H1 (cell line): ENCODE measurements at regions not wholly inside any gene's neighbourhood (a gene's known extent, or its start where the extent isn't known, plus 50 kb on each side); places are given as distances from the start of the nearest gene placed in this dataset.

Source experiments
- CTCF ChIA-PET: fragments of 300-600 bp; sonication (Branson Sonifier 250); formaldehyde crosslinking; loops from one replicate; lab custom pipeline; 2021; ENCODE audit not compliant: partially characterized antibody; lab: Charles Lee
- POLR2A ChIA-PET: fragments of 300-600 bp; sonication (Branson Sonifier 250); formaldehyde crosslinking; loops from one replicate; lab custom pipeline; 2021; ENCODE audit warnings: inconsistent platforms; ENCODE audit not compliant: partially characterized antibody; lab: Charles Lee
- DNase-seq, 2 experiments: peaks; one replicate each; pipeline versions ENCODE4 v3.0.0 to v3.0.0-alpha.2; 2010 to 2022; ENCODE audit warnings: low spot score in 2 of 2, low read depth in 1 of 2, mixed read lengths in 1 of 2
- FAIRE-seq: peaks from 2 replicates; lab custom pipeline; 2011; peaks lifted over from hg19 to GRCh38; lab: Jason Lieb, UNC
- H2AFZ ChIP-seq: 2 replicates; pipeline ENCODE4 v1.8.1; 2012; ENCODE audit warnings: low read length, inconsistent platforms
- H2AK5ac ChIP-seq: 2 replicates; pipeline ENCODE4 v1.6.1; 2013; ENCODE audit warnings: low read depth, low read length
- H2BK120ac ChIP-seq: replicated peaks from 2 replicates; pipeline ENCODE3; 2013; ENCODE audit warnings: low read depth, low read length, inconsistent platforms
- H2BK12ac ChIP-seq: 2 replicates; pipeline ENCODE4 v1.6.1; 2013; ENCODE audit warnings: low read depth, low read length
- H2BK15ac ChIP-seq: 2 replicates; pipeline ENCODE4 v1.6.1; 2013; ENCODE audit warnings: low read length
- H2BK20ac ChIP-seq: 2 replicates; pipeline ENCODE4 v1.6.1; 2013; ENCODE audit warnings: low read length
- H2BK5ac ChIP-seq: 2 replicates; pipeline ENCODE4 v1.6.1; 2013; ENCODE audit warnings: low read depth, low read length
- H3K14ac ChIP-seq: 2 replicates; pipeline ENCODE4 v1.6.1; 2013; ENCODE audit warnings: inconsistent platforms; ENCODE audit not compliant: insufficient read length
- H3K18ac ChIP-seq: 2 replicates; pipeline ENCODE4 v1.6.1; 2013; ENCODE audit warnings: low read length; ENCODE audit errors: extremely low read depth
- H3K23ac ChIP-seq: 2 replicates; pipeline ENCODE4 v1.6.1; 2013; ENCODE audit warnings: inconsistent platforms; ENCODE audit not compliant: insufficient read length
- H3K23me2 ChIP-seq: 2 replicates; pipeline ENCODE4 v1.6.1; 2013; ENCODE audit warnings: low read depth, low read length
- H3K27ac ChIP-seq: 2 replicates; pipeline ENCODE4 v1.6.1; 2011; ENCODE audit warnings: low read depth, low read length, inconsistent platforms
- H3K27me3 ChIP-seq, 4 experiments: replicated peaks in 1 of 4; 1 replicate in 1 of 4; 2 replicates in 3 of 4; pipeline versions ENCODE4 v1.6.1 to v1.8.1; 2011 to 2013; ENCODE audit warnings: low read length in 3 of 4, mild to moderate bottlenecking in 3 of 4, inconsistent platforms in 2 of 4, mixed read lengths in 2 of 4, moderate library complexity in 1 of 4; ENCODE audit not compliant: control insufficient read depth in 3 of 4, insufficient read depth in 3 of 4; ENCODE audit errors: extremely low read depth in 1 of 4
- H3K36me3 ChIP-seq, 4 experiments: 2 replicates each; pipeline versions ENCODE4 v1.6.1 to v1.8.1; 2011 to 2013; ENCODE audit warnings: mild to moderate bottlenecking in 4 of 4, low read length in 3 of 4, moderate library complexity in 2 of 4, control low read depth in 1 of 4, inconsistent platforms in 1 of 4; ENCODE audit not compliant: insufficient read depth in 4 of 4, control insufficient read depth in 2 of 4
- H3K4ac ChIP-seq: replicated peaks from 2 replicates; pipeline ENCODE3; 2013; ENCODE audit warnings: low read length, low read depth, mixed read lengths, inconsistent platforms; ENCODE audit not compliant: insufficient read length
- H3K4me1 ChIP-seq, 4 experiments: replicated peaks in 1 of 4; 1 replicate in 1 of 4; 2 replicates in 3 of 4; pipeline versions ENCODE4 v1.6.1 to v1.8.1; 2011 to 2013; ENCODE audit warnings: low read length in 3 of 4, inconsistent platforms in 2 of 4, mixed read lengths in 1 of 4; ENCODE audit not compliant: insufficient read depth in 4 of 4, control insufficient read depth in 3 of 4
- H3K4me2 ChIP-seq, 2 experiments: 2 replicates each; pipeline versions ENCODE4 v1.6.1 to v1.8.1; 2011 to 2013; ENCODE audit warnings: low read depth in 2 of 2, low read length in 2 of 2, control low read depth in 1 of 2, inconsistent platforms in 1 of 2, mild to moderate bottlenecking in 1 of 2; ENCODE audit not compliant: insufficient read depth in 1 of 2
- H3K4me3 ChIP-seq, 4 experiments: fragments of 200-600, 300-600 bp in 1 of 4; sonication (generic), shearing (Covaris generic), sonication (Bioruptor Twin) in 1 of 4; 2 replicates each; pipeline versions ENCODE4 v1.5.1 to v1.8.1; 2011 to 2016; ENCODE audit warnings: low read length in 4 of 4, low read depth in 3 of 4, control low read depth in 2 of 4, inconsistent platforms in 2 of 4, mild to moderate bottlenecking in 2 of 4, mixed read lengths in 1 of 4, moderate library complexity in 1 of 4; ENCODE audit not compliant: insufficient read depth in 2 of 4; ENCODE audit errors: extremely low read depth in 1 of 4
- H3K56ac ChIP-seq: replicated peaks from 2 replicates; pipeline ENCODE3; 2013; ENCODE audit warnings: low read depth, mild to moderate bottlenecking, mixed read lengths, low read length, inconsistent platforms; ENCODE audit not compliant: insufficient read length
- H3K79me1 ChIP-seq: 2 replicates; pipeline ENCODE4 v1.6.1; 2013; ENCODE audit warnings: low read depth, low read length, control low read depth
- H3K79me2 ChIP-seq, 2 experiments: 2 replicates each; pipeline versions ENCODE4 v1.6.1 to v1.8.1; 2012 to 2013; ENCODE audit warnings: low read length in 2 of 2, mild to moderate bottlenecking in 2 of 2, inconsistent platforms in 1 of 2; ENCODE audit not compliant: insufficient read depth in 2 of 2, control insufficient read depth in 1 of 2
- H3K9ac ChIP-seq, 4 experiments: replicated peaks in 1 of 4; 1 replicate in 1 of 4; 2 replicates in 3 of 4; pipeline versions ENCODE4 v1.6.1 to v1.8.1; 2011 to 2013; ENCODE audit warnings: low read depth in 3 of 4, low read length in 3 of 4, control low read depth in 2 of 4, mild to moderate bottlenecking in 2 of 4, moderate library complexity in 2 of 4, inconsistent platforms in 1 of 4; ENCODE audit errors: extremely low read depth in 1 of 4
- H3K9me3 ChIP-seq, 2 experiments: 2 replicates each; pipeline versions ENCODE4 v1.6.1 to v1.8.1; 2012 to 2013; ENCODE audit warnings: mild to moderate bottlenecking in 2 of 2, moderate library complexity in 2 of 2, control low read depth in 1 of 2, inconsistent platforms in 1 of 2, low read depth in 1 of 2, low read length in 1 of 2, mixed read lengths in 1 of 2; ENCODE audit not compliant: insufficient read depth in 2 of 2
- H4K20me1 ChIP-seq, 2 experiments: replicated peaks in 1 of 2; 2 replicates each; pipeline versions ENCODE3 to v1.8.1; 2011 to 2013; ENCODE audit warnings: inconsistent platforms in 2 of 2, low read length in 2 of 2, mild to moderate bottlenecking in 1 of 2; ENCODE audit not compliant: insufficient read depth in 2 of 2, control insufficient read depth in 1 of 2
- H4K5ac ChIP-seq: 2 replicates; pipeline ENCODE4 v1.6.1; 2013; ENCODE audit warnings: low read length, low read depth, mixed read lengths, inconsistent platforms; ENCODE audit not compliant: insufficient read length
- H4K8ac ChIP-seq: 2 replicates; pipeline ENCODE4 v1.8.0; 2013; ENCODE audit warnings: mild to moderate bottlenecking, moderate library complexity, low read length, inconsistent platforms; ENCODE audit not compliant: insufficient read depth; ENCODE audit errors: extremely low read depth
- H4K91ac ChIP-seq: replicated peaks from 2 replicates; pipeline ENCODE3; 2013; ENCODE audit warnings: low read length, mixed read lengths, inconsistent platforms; ENCODE audit not compliant: insufficient read length
- CBX8 ChIP-seq: fragments of 300-800, 300-1000 bp; sonication (generic); IDR thresholded peaks from 2 replicates; pipeline ENCODE4 v1.7.1; 2016; ENCODE audit warnings: low read depth, low read length, borderline replicate concordance
- CEBPB ChIP-seq: IDR thresholded peaks from 2 replicates; pipeline ENCODE4 v1.6.1; 2012; ENCODE audit warnings: low read depth, low read length
- CHD1 ChIP-seq: IDR thresholded peaks from 2 replicates; pipeline ENCODE4 v1.6.1; 2012; ENCODE audit warnings: low read depth, low read length, improper control_type of control experiment
- CREB1 ChIP-seq: IDR thresholded peaks from 2 replicates; pipeline ENCODE4 v1.6.1; 2012; ENCODE audit warnings: inconsistent platforms
- EGR1 ChIP-seq: IDR thresholded peaks from 2 replicates; pipeline ENCODE4 v1.6.1; 2011; ENCODE audit warnings: low read depth, low read length, borderline replicate concordance
- EZH2 ChIP-seq: fragments of 200-600 bp; sonication (generic); IDR thresholded peaks from 2 replicates; pipeline ENCODE4 v1.7.1; 2012; ENCODE audit warnings: low read depth, mild to moderate bottlenecking, moderate library complexity, low read length, inconsistent platforms; ENCODE audit not compliant: severe bottlenecking
- HDAC6 ChIP-seq: IDR thresholded peaks from one replicate; pipeline ENCODE4 v1.7.1; 2012; ENCODE audit warnings: low read depth, mild to moderate bottlenecking, inconsistent platforms, low read length, moderate library complexity
- JUN ChIP-seq: IDR thresholded peaks from 2 replicates; pipeline ENCODE4 v1.6.1; 2011; ENCODE audit warnings: low read depth, mild to moderate bottlenecking, improper control_type of control experiment, low read length
- POU5F1 ChIP-seq: IDR thresholded peaks from 2 replicates; pipeline ENCODE4 v1.6.1; 2011; ENCODE audit warnings: low read depth, mild to moderate bottlenecking, low read length, moderate library complexity
- TAF7 ChIP-seq: optimal IDR thresholded peaks from 2 replicates; pipeline ENCODE3; 2011; ENCODE audit warnings: low read depth, mild to moderate bottlenecking, inconsistent platforms, low read length, moderate library complexity, borderline replicate concordance
- TCF12 ChIP-seq: IDR thresholded peaks from 2 replicates; pipeline ENCODE4 v1.6.1; 2011; ENCODE audit warnings: low read depth, mild to moderate bottlenecking, low read length
- YY1 ChIP-seq: IDR thresholded peaks from 2 replicates; pipeline ENCODE4 v1.6.1; 2011; ENCODE audit warnings: low read depth, mild to moderate bottlenecking, low read length
- WGBS, 2 experiments: shearing (Covaris generic) in 1 of 2; methylation state at CpG; one replicate each; pipeline versions ENCODE4 v1.1.6 to v1.1.7; 2013 to 2015; ENCODE audit warnings: low lambda C conversion rate in 2 of 2, mixed read lengths in 2 of 2, inconsistent platforms in 1 of 2, low coverage in 1 of 2, missing lambda C conversion rate in 1 of 2; ENCODE audit not compliant: insufficient replicate concordance in 2 of 2, insufficient coverage in 1 of 2, insufficient read length in 1 of 2; ENCODE audit errors: extremely low coverage in 1 of 2, missing lambda C conversion rate in 1 of 2; 5-methylcytosine and 5-hydroxymethylcytosine counted together
- TF ChIP-seq, protein P1 (sequence below): IDR thresholded peaks from 2 replicates; pipeline ENCODE4 v1.6.1; 2012; ENCODE audit warnings: low read length, inconsistent platforms
- TF ChIP-seq, protein P2 (sequence below): IDR thresholded peaks from 2 replicates; pipeline ENCODE4 v1.6.1; 2012; ENCODE audit warnings: inconsistent platforms

DNA sequence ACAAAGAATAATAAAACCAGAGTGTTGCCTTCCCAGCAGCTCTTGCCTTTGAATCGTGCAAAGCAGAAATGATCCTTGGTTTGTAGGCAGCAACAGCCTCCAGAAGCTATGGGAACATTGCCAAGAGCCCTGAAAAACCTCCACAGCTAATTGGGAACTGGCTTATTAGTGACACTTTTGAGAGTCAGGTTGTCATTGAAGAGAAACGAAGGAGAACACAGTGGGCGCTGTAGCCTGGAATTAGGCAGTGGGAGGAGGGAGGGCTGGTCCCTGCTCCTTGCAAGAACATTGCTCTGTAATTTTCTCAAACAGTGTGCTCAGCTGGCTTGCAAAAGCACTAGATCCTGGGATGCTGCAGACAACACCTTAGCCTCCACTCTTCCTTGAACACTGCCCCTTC, 331.5 kb upstream of the EMCN start:
- Histone ChIP-seq H3K14ac (no peak overlapping the region), H3K36me3 (no peaks in the 10 kb centered on the region), H3K23ac (no peak overlapping the region), H4K20me1 (no peaks in the 10 kb centered on the region), H3K56ac (no peak overlapping the region), H3K23me2 (no peaks in the 10 kb centered on the region), H3K9ac (no peak overlapping the region), H3K9me3 (no peaks in the 10 kb centered on the region), H4K5ac (no peak overlapping the region), H3K79me1 (no peaks in the 10 kb centered on the region), H3K27me3 (no peaks in the 10 kb centered on the region), H2BK12ac (no peak overlapping the region), H4K91ac (no peak overlapping the region), H3K4me2 (no peak overlapping the region), H2BK120ac (no peak overlapping the region), H2AK5ac (no peak overlapping the region), H3K4me3 (no peak overlapping the region), H2BK20ac (no peak overlapping the region), H3K4me1 (no peaks in the 10 kb centered on the region), H3K79me2 (no peaks in the 10 kb centered on the region), H2BK15ac (no peak overlapping the region), H3K18ac (no peak overlapping the region), H3K27ac (no peak overlapping the region), H3K4ac (no peak overlapping the region), H2AFZ (no peak overlapping the region), H4K8ac (no peak overlapping the region), H2BK5ac (no peak overlapping the region)
- no peak for DNase-seq
- FAIRE-seq, result no peak
- ChIA-PET POLR2A (no interaction called here), CTCF (interaction anchor here (0.5 to 2.6 kb wide), 14 partner anchors 10 to 882 kb away, joined by 3 to 9 read pairs (median 4); no protein-coding TSS in a partner anchor)
- WGBS, 2 experiments, result 83% methylated on average over 3 of the region's 3 CpGs; no CpG with 5 or more reads in 1 of the 2 experiments
- TF ChIP-seq HDAC6, result no peak
- TF ChIP-seq, protein P1, sequence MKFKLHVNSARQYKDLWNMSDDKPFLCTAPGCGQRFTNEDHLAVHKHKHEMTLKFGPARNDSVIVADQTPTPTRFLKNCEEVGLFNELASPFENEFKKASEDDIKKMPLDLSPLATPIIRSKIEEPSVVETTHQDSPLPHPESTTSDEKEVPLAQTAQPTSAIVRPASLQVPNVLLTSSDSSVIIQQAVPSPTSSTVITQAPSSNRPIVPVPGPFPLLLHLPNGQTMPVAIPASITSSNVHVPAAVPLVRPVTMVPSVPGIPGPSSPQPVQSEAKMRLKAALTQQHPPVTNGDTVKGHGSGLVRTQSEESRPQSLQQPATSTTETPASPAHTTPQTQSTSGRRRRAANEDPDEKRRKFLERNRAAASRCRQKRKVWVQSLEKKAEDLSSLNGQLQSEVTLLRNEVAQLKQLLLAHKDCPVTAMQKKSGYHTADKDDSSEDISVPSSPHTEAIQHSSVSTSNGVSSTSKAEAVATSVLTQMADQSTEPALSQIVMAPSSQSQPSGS, result no peak
- TF ChIP-seq YY1, result no peak
- no peak for TF ChIP-seq CREB1
- no peak for TF ChIP-seq EGR1
- TF ChIP-seq POU5F1, result no peak
- TF ChIP-seq EZH2, result no peak
- TF ChIP-seq CHD1, result no peak
- TF ChIP-seq TCF12, result no peak
- no peak for TF ChIP-seq CEBPB
- no peak for TF ChIP-seq TAF7
- TF ChIP-seq CBX8, result no peak
- TF ChIP-seq, protein P2, sequence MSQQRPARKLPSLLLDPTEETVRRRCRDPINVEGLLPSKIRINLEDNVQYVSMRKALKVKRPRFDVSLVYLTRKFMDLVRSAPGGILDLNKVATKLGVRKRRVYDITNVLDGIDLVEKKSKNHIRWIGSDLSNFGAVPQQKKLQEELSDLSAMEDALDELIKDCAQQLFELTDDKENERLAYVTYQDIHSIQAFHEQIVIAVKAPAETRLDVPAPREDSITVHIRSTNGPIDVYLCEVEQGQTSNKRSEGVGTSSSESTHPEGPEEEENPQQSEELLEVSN, result no peak
- TF ChIP-seq JUN, result no peak
